ENCODE measurements at regions not wholly inside any gene's neighbourhood (a gene's known extent, or its start where the extent isn't known, plus 50 kb on each side); places are given as distances from the start of the nearest gene placed in this dataset.

GRCh38 chrX:35700121-35700520 lies 98.0 kb upstream of the MAGEB16 start:
- intact Hi-C loops (cut with micrococcal nuclease; ENCODE audit: unreplicated experiment) (no loop called here), in situ Hi-C loops (cut with HindIII; ENCODE audit: extremely low pct_ligation_motif_present, low pct_unique_long_range_greater_than_20kb) (no loop called here)
- no peak overlapping the region for H3K4me2 ChIP-seq (ENCODE audit: low read depth, low read length)
- no peaks in the 10 kb centered on the region for H3K79me2 ChIP-seq (ENCODE audit: insufficient read depth, low read length)
- H2AFZ ChIP-seq (ENCODE audit: low read length), result no peak overlapping the region
- no peak overlapping the region for H3K27ac ChIP-seq (ENCODE audit: extremely low read length, insufficient read depth, low read length)
- H3K9me3 ChIP-seq (ENCODE audit: low read length), result no peaks in the 10 kb centered on the region
- no peak overlapping the region for H3K9ac ChIP-seq (ENCODE audit: insufficient read depth, low read depth, low read length)
- no peaks in the 10 kb centered on the region for H4K20me1 ChIP-seq (ENCODE audit: insufficient read depth, low read length)
- BruUV-seq (replicated peaks), result no TSS peak
- no peak for DNase-seq (ENCODE audit: low spot score)
- H3K27me3 ChIP-seq (ENCODE audit: control insufficient read depth in 1 of 2, insufficient read depth in 2 of 2, low read length in 2 of 2), result no peaks in the 10 kb centered on the region
- ChIA-PET CTCF (ENCODE audit: low intra/inter-chr PET ratio, low total read pairs) (no interaction called here), POLR2A (no interaction called here)
- H3K4me1 ChIP-seq (ENCODE audit: insufficient read depth, low read length), result no peaks in the 10 kb centered on the region
- H3K4me3 ChIP-seq (replicated peaks in 1 of 3; ENCODE audit: insufficient read depth in 1 of 3, low read depth in 2 of 3, low read length in 3 of 3), result no peak overlapping the region
- H3K36me3 ChIP-seq (replicated peaks in 1 of 2; ENCODE audit: control insufficient read depth in 1 of 2, insufficient read depth in 2 of 2, low read length in 2 of 2), result no peaks in the 10 kb centered on the region
- WGBS (ENCODE audit: low lambda C conversion rate), result no CpG with 5 or more reads among the region's 1 CpG
- no peak for ATAC-seq
- no peak for FAIRE-seq
- TF ChIP-seq HOXD1 (CRISPR knock-in tag; IDR thresholded peaks at IDR 0.05) (no peak), AFF4 (CRISPR knock-in tag; IDR thresholded peaks at IDR 0.05) (no peak), ZNF773 (CRISPR knock-in tag; IDR thresholded peaks at IDR 0.05; ENCODE audit: borderline replicate concordance) (no peak), NR3C1 (CRISPR knock-in tag; IDR thresholded peaks at IDR 0.05) (no peak), ZNF770 (CRISPR knock-in tag; IDR thresholded peaks at IDR 0.05) (no peak), JARID2 (CRISPR knock-in tag; IDR thresholded peaks at IDR 0.05; ENCODE audit: insufficient replicate concordance) (no peak), KDM6A (CRISPR knock-in tag; IDR thresholded peaks at IDR 0.05; ENCODE audit: low read depth) (no peak), ZBTB44 (CRISPR knock-in tag; IDR thresholded peaks at IDR 0.05) (no peak), MXD1 (CRISPR knock-in tag; IDR thresholded peaks at IDR 0.05) (no peak), MAFG (CRISPR knock-in tag; IDR thresholded peaks at IDR 0.05) (no peak), GPN1 (CRISPR knock-in tag; IDR thresholded peaks at IDR 0.05; ENCODE audit: borderline replicate concordance) (no peak), FLYWCH1 (CRISPR knock-in tag; IDR thresholded peaks at IDR 0.05) (no peak), MAFF (IDR thresholded peaks at IDR 0.05; ENCODE audit: low read depth, low read length) (no peak), ZNF703 (CRISPR knock-in tag; IDR thresholded peaks at IDR 0.05; ENCODE audit: borderline replicate concordance) (no peak), FUBP1 (CRISPR knock-in tag; IDR thresholded peaks at IDR 0.05; ENCODE audit: borderline replicate concordance) (no peak)

Measured in HepG2 (cell line).